ENCODE measurements at regions not wholly inside any gene's neighbourhood (a gene's known extent, or its start where the extent isn't known, plus 50 kb on each side); places are given as distances from the start of the nearest gene placed in this dataset.

DNA sequence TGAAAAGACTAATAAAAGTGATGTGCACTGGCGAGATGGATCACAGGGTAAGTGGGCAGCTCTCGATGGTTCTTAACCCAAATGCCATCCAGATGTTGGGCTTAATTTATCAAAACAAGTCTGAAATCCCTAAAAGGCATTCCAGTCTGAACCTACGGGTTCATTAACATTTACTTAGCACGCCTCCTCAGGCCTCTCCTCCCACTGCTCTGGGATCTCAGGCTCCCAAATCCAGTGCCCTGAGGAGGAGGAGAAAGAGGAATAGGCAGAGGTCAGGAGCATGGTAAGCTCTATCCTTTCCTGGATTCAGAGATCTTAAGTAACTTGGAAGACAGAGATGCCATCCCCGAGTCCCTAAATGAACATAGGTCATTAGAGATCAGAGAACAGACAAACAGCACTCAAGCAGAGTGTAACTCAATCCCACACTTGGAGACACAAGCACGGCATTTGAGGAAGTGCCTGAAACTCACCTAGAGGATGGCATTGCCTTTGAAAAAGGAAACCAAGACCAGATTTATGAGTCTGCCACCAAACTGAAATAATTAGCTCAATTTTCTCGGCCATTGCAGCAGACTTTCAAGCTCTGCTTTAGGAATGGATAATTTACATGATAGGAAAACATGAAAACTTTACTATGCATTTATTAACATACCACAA lies 140.9 kb downstream of the CXCL12 start:
- no peak for DNase-seq (ENCODE audit: low read depth in 2 of 2)

DNA sequence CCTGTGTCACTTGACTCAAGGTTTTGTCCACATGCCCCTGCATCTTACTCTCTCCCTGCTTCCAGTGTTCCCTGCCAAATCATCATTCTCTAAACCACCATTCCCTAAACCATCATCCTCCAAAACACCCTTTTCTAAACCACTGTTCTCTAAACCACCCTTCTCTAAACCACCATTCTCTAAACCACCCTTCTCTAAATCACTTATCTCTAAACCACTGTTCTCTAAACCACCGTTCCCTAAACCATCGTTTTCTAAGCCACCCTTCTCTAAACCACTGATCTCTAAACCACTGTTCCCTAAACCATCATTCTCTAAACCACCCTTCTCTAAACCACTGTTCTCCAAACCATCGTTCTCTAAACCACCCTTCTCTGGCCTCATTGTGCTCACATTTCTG lies 142.1 kb downstream of the CXCL12 start:
- DNase-seq (ENCODE audit: low read depth in 2 of 2) = no peak

GRCh38 chr10:44242091-44242490 lies 142.8 kb downstream of the CXCL12 start:
- no peak for DNase-seq (ENCODE audit: low read depth in 2 of 2)

GRCh38 chr10:44240584-44241205 lies 144.2 kb downstream of the CXCL12 start:
- DNase-seq (ENCODE audit: low read depth in 2 of 2) = no peak

GRCh38 chr10:44238212-44238611 lies 146.7 kb downstream of the CXCL12 start:
- DNase-seq (ENCODE audit: low read depth in 2 of 2) = no peak

DNA sequence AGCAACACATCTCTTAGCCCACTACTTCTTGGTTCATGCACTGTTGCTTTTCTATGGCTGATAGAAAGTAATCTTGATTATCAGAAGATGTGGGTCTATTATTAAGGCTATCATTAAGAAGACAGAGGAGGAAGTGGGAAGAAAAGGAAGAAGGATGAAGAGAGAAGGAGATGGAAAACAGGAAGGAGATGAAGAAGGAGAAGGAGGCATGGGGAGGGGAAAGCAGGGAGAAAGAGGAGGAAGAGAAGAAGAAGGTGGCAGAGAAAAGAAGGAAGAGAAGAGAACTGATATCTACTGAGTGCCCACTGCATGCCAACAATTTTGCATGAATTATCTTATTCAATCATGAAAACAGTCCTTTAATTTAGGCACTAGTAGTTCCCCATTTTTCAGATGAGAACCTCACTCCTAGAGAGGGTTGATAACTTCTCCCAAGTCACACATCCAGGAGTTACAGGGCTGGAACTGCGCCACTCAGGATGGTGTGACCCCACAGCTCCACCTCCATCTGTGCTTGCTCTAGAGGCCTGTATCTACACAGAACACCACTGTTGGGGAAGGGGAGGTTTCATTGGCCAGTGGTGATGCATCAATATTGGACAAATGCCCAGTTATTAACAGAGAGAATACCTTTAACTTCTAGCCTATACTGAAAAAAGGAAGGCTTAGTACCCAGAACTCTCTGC lies 147.4 kb downstream of the CXCL12 start:
- DNase-seq (ENCODE audit: low read depth in 2 of 2) = no peak

GRCh38 chr10:44235363-44235762 lies 149.5 kb downstream of the CXCL12 start:
- DNase-seq (ENCODE audit: low read depth in 2 of 2) = no peak

DNA sequence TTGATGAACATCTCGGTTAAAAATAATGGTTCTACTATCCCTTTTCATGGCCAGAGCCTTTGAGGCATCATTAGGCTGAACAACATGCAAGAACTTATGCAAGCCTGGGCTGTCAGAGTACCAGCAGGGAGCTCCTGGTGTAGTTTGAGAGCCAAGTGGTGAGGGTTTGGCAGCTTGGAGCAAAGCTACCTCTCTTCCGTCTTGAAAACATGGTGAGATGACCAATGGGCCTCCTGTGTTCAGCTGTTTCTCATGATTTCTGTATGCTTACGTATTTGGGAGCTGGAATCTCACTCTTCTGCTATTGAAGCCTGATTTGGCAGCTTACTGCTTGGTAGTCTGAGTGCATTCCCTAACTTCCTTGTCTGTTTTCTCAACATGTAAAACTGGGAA lies 150.4 kb downstream of the CXCL12 start:
- DNase-seq (ENCODE audit: low read depth in 2 of 2) = no peak

DNA sequence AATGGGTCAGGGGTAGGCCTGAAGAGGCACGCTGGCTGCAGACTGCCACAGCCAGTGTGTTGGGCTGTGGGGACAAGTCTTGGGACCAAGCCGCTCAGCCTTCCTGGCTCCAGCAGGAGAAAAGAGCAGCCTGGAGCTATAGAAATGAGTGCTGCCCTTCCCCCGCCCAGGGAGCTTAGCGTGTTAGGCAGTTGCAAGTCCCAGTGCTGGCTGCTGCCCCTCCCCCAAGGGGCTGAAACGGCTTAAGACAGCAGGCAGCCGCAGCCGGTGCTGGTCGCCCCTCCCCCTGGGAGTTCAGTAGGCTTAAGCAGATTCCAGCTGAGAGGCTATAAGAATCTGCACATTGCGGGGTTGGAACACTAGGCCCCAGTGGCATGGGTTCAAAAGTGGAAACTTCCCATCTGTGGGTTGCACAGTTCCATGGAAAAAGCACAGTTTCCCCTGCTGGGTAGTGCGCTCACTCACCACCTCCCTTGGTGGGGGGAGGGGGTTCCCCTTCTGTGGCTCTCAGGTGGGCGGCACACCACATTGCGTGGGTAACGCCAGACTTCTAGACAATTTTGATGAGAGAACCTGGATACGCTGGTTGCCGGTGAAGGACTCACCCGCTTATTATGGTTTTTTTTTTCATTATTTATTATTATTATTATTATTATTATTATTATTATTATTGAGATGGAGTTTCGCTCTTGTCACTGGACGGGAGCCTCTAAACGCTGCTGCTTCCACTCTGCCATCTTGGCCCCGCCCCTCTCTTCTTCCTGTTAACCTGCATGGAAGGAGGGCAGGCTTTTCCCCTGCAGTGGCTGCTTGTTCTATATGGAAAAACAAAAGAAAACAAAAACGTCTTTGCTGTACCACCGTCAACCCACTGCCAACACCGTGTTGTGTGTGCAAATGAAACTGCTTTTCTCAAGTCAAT lies 151.1 kb downstream of the CXCL12 start:
- no peak for DNase-seq (ENCODE audit: low read depth in 2 of 2)

- DNase-seq (ENCODE audit: low read depth in 2 of 2) = no peak
Measured at GRCh38 chr10:44217274-44217820, 167.6 kb downstream of the CXCL12 start.

GRCh38 chr10:44216073-44216472 lies 168.8 kb downstream of the CXCL12 start:
- DNase-seq (ENCODE audit: low read depth in 2 of 2) = no peak

DNA sequence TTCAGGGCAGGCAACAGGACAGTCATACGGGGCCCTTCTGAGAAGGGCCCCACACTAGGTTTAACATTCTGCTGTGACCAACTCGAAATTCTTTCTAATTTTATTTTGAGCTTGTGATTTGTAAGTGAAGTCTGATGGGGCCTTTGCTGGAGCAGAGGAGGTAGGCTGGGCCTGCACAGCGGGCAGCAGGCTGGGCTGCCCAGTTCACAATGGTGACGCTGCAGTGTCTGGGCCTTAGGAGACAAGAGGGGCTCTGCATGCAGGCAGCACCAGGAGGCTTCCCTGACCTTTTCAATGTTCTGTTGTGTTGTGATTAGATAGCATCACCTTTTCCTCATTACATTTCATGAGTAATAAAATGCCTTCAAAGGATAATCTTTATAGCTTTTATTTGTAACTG lies 175.1 kb downstream of the CXCL12 start:
- no peak for DNase-seq (ENCODE audit: low read depth in 2 of 2)

GRCh38 chr10:44207160-44207559 lies 177.7 kb downstream of the CXCL12 start:
- DNase-seq (ENCODE audit: low read depth in 2 of 2) = no peak

- no peak for DNase-seq (ENCODE audit: low read depth in 2 of 2)
Measured at GRCh38 chr10:44206127-44206818, 178.6 kb downstream of the CXCL12 start.

GRCh38 chr10:44205067-44205466 lies 179.8 kb downstream of the CXCL12 start:
- no peak for DNase-seq (ENCODE audit: low read depth in 2 of 2)

DNA sequence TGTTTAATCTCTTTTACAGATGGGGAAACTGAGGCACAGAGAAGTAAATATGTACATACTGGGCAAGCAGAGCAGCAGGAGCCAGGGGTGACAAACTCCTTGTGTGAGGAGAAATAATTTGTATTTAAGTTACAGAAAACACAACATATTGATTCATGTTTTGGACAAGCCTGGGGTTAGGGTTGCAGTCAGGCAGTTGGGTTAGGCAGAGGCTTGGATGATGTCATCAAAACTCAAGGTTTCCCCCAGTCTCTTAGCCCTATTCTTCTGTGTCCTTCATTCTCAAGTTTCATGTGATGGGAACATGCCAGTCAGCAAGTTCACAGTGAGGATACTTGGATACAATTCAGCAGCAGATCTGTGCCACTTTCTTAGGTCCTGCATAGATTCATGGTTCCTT lies 181.4 kb downstream of the CXCL12 start:
- DNase-seq (ENCODE audit: low read depth in 2 of 2) = no peak

GRCh38 chr10:44202952-44203351 lies 181.9 kb downstream of the CXCL12 start:
- DNase-seq (ENCODE audit: low read depth in 2 of 2) = no peak

DNA sequence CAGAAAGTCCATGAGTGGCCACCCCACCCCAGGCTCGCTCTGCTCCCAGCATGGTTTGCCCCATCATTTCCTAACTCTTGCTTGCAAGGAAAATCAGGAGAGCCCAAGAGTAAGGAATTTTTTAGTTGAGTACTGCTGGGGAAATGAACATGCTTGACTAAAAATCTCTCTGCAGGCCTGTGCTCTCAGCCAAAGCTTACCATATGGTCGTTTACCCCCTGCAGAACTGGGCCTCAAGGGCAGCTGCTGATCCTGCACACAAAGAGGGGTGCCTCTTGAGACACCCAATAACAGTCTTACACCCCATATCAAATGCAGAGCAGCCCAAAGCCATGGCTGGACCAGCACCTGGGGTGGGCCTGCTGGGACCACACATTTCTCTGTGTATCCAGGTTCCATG lies 183.2 kb downstream of the CXCL12 start:
- DNase-seq (ENCODE audit: low read depth in 2 of 2) = no peak

DNA sequence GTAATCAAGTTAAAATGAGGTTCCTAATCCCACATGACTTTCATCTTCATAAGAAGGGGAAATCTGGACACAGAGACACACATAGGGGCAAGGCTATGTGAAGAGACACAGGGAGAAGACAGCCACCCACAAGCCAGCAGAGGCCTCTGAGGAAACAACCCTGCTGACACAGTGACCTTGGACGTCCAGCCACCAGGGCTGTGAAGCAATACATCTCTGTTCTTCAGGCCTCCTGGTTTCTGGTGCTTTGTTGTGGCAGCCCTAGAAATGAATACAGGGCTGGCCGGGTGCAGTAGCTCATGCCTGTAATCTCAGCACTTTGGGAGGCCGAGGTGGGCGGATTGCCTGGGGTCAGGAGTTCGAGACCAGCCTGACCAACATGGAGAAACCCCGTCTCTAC lies 183.9 kb downstream of the CXCL12 start:
- no peak for DNase-seq (ENCODE audit: low read depth in 2 of 2)

DNA sequence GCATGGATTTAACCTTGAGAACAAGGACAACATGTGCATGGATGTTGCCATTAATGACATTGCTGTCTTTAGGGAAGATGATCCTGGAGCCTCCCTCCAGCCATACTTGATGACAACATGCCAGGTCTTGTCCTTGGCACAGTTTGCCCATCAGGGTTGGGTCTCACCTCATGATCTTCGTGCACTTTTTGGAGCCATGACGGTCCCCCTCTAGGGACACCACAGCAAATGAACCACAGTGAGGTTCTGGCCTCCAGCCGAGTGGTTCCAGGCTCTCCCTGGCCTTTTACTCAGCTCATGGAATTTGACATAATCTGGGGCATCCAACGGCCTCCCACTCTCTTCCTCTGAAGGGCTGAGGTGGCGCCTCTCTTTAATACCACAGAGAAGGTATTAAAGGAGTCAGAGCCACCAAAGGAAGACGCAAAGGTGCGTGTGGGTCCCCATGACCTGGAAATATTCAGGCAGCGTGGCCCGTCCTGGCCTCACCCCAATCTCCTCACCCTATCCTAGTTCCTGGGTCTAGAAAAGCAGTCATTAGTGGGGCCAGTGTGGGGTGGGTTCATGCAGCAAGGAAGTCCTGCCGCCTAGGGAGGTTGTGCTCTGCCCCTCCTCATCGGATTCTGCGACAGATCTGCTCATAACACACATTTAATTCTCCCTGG lies 184.8 kb downstream of the CXCL12 start:
- DNase-seq (ENCODE audit: low read depth in 2 of 2) = no peak

DNA sequence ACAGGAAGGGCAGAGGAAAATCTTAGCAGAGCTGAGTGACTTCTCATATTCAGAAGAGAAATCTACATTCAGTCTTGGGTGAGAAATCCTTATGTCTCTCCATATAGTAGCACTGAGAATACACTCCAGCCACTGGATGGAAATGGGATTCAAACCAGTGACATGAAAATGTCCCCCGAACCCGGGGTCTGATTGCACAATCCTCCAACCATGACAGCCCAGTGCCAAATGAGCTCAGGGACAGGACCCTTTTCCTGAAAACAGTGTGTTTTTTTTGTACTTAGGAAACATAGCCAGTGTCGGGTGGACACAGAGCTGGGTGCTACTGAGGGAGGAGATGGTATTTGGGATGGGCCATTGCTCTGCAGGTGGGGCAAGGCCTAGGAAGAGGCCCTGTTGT lies 185.6 kb downstream of the CXCL12 start:
- DNase-seq (ENCODE audit: low read depth in 2 of 2) = no peak

All from stimulated activated CD8-positive, alpha-beta memory T cell treated with anti-CD3 and anti-CD28 coated beads, Interleukin-7, amount 100 ng/mL, for 4 hours (primary cell).